Immature natural killer cell (primary cell): ENCODE measurements at regions not wholly inside any gene's neighbourhood (a gene's known extent, or its start where the extent isn't known, plus 50 kb on each side); places are given as distances from the start of the nearest gene placed in this dataset.

Source experiments
- DNase-seq, 3 donors: peaks; one replicate each; pipeline ENCODE4 v3.0.0; 2022; ENCODE audit warnings: mixed read lengths in 1 of 3
- H3K27ac Mint-ChIP-seq, 6 donors: one replicate each; pipeline ENCODE4 v1.8.0; 2020; ENCODE audit warnings: mixed read lengths in 6 of 6, mild to moderate bottlenecking in 5 of 6, inconsistent platforms in 4 of 6, moderate library complexity in 3 of 6
- H3K27me3 Mint-ChIP-seq, 3 donors: one replicate each; pipeline ENCODE4 v1.8.0; 2020 to 2021; ENCODE audit warnings: low read depth in 3 of 3, mild to moderate bottlenecking in 3 of 3, mixed read lengths in 3 of 3, moderate library complexity in 3 of 3, inconsistent platforms in 1 of 3
- H3K36me3 Mint-ChIP-seq, 3 donors: one replicate each; pipeline ENCODE4 v1.8.0; 2020; ENCODE audit warnings: mixed read lengths in 3 of 3, inconsistent platforms in 2 of 3, mild to moderate bottlenecking in 2 of 3
- H3K4me1 Mint-ChIP-seq, 2 donors: one replicate each; pipeline ENCODE4 v1.8.0; 2020; ENCODE audit warnings: inconsistent platforms in 2 of 2, mild to moderate bottlenecking in 2 of 2, mixed read lengths in 2 of 2, moderate library complexity in 1 of 2
- H3K4me3 Mint-ChIP-seq, 5 donors: one replicate each; pipeline ENCODE4 v1.8.0; 2020; ENCODE audit warnings: mild to moderate bottlenecking in 5 of 5, mixed read lengths in 5 of 5, inconsistent platforms in 3 of 5, moderate library complexity in 3 of 5
- H3K9me3 Mint-ChIP-seq, 6 donors: one replicate each; pipeline ENCODE4 v1.8.0; 2020; ENCODE audit warnings: mild to moderate bottlenecking in 6 of 6, mixed read lengths in 6 of 6, inconsistent platforms in 4 of 6, moderate library complexity in 3 of 6

DNA sequence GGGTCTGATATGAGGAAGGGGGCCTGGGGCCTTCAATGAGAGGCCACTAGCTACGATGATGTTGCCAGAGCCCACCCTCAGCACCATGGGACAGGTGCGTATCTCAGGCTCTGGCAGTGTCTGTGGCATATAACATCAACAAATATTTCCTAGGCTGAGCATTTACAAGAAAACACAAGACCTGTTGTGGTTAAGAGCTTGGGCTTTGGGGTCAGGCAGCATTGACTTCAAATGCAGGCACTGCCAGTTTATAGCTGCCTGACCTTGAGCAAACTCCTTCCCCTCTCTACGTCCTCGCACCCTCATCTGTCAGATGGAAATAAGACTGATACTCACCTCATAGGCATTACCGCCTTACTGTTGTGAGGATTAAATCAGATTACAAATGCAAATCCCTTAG is 156.0 kb downstream of the KATNAL1 start:
- H3K4me1 Mint-ChIP-seq, result peaks cover 99 to 100% of the 10 kb centered on the region in 2 donors
- H3K4me3 Mint-ChIP-seq, result peak overlapping the region; percentile 60 to 84 (median 73)
- no peaks in the 10 kb centered on the region for H3K9me3 Mint-ChIP-seq
- H3K27ac Mint-ChIP-seq, result peak overlapping the region; percentile 95 to 99 (median 98)
- H3K27me3 Mint-ChIP-seq, result peaks cover 2 to 14% (median 11%) of the 10 kb centered on the region in 3 donors
- peaks cover 0 to 3% (median 3%) of the 10 kb centered on the region in 3 donors for H3K36me3 Mint-ChIP-seq
- peak in 1 of 3 donors; percentile 41 for DNase-seq

- Mint-ChIP-seq H3K36me3 (peaks cover 3 to 4% (median 3%) of the 10 kb centered on the region in 3 donors), H3K9me3 (no peaks in the 10 kb centered on the region), H3K4me3 (peak overlapping the region; percentile 63 to 84 (median 67)), H3K4me1 (peaks cover 94 to 97% of the 10 kb centered on the region in 2 donors), H3K27me3 (peaks cover 0 to 12% (median 8%) of the 10 kb centered on the region in 3 donors), H3K27ac (peak overlapping the region; percentile 95 to 99 (median 98))
- no peak for DNase-seq
These were observed 158.1 kb downstream of the KATNAL1 start for GRCh38 chr13:30149248-30149647.

DNA sequence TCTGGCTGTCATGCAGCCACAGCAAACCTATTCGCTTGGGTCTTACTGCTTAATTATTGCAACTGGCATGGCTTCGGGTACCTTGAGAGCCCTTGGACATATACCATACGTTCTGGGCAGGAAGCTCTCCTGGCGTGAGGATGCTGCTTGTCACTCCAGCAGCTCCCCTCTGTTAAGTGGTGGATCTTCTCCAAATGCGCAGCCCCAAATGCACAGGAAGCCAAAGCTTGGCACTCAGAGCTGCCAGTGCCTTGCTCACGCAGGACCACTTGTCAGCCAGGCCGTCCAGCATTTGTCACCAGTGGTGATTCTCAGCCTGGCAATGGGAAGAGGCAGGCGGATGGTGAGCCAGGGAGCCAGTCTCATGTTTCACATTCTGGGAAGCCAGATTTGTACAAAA is 158.6 kb downstream of the KATNAL1 start:
- H3K4me1 Mint-ChIP-seq, result peaks cover 94 to 97% of the 10 kb centered on the region in 2 donors
- H3K27me3 Mint-ChIP-seq, result peaks cover 0 to 12% (median 8%) of the 10 kb centered on the region in 3 donors
- H3K27ac Mint-ChIP-seq, result peak overlapping the region; percentile 95 to 99 (median 98)
- H3K36me3 Mint-ChIP-seq, result peaks cover 3 to 4% (median 3%) of the 10 kb centered on the region in 3 donors
- H3K9me3 Mint-ChIP-seq, result no peaks in the 10 kb centered on the region
- DNase-seq, result no peak
- H3K4me3 Mint-ChIP-seq, result peak overlapping the region; percentile 63 to 81 (median 67)

GRCh38 chr13:30148171-30148754 is 159.1 kb downstream of the KATNAL1 start:
- peaks cover 3 to 4% (median 3%) of the 10 kb centered on the region in 3 donors for H3K36me3 Mint-ChIP-seq
- peak overlapping the region; percentile 95 to 99 (median 98) for H3K27ac Mint-ChIP-seq
- peaks cover 0 to 10% (median 8%) of the 10 kb centered on the region in 3 donors for H3K27me3 Mint-ChIP-seq
- peak overlapping the region; percentile 63 to 81 (median 67) for H3K4me3 Mint-ChIP-seq
- peak; percentile 74 to 88 (median 81) for DNase-seq
- H3K9me3 Mint-ChIP-seq, result no peaks in the 10 kb centered on the region
- peaks cover 94 to 97% of the 10 kb centered on the region in 2 donors for H3K4me1 Mint-ChIP-seq

- Mint-ChIP-seq H3K27ac (peak overlapping the region; percentile 95 to 99 (median 98)), H3K9me3 (no peaks in the 10 kb centered on the region), H3K4me1 (peaks cover 93 to 96% of the 10 kb centered on the region in 2 donors), H3K4me3 (peak overlapping the region; percentile 63 to 81 (median 67)), H3K36me3 (peaks cover 3 to 4% (median 3%) of the 10 kb centered on the region in 3 donors), H3K27me3 (peaks cover 0 to 10% (median 8%) of the 10 kb centered on the region in 3 donors)
- DNase-seq, result no peak
These were observed 159.9 kb downstream of the KATNAL1 start for GRCh38 chr13:30147421-30147820.

DNA sequence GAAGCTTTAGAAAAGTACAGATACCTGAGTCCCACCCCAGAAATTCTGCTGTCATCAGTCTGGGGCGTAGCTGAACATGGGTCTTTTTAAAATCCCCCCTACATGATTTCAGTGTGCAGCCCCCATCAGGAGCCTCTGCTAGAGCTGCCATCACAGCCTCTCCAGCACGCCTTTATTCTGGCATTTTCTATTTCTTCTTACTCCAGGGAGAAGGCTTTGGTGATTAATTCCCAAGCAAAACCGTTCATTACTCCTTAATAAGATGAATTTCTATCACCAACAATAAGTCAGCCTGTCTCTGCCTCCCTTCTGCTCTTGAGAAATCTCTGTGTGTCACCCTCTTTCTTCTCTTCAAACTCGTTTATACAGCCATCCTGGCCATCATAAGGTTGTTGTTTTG is 160.3 kb downstream of the KATNAL1 start:
- Mint-ChIP-seq H3K4me3 (peak overlapping the region; percentile 33 to 81 (median 67)), H3K4me1 (peaks cover 93 to 96% of the 10 kb centered on the region in 2 donors), H3K27ac (peak overlapping the region; percentile 95 to 99 (median 98)), H3K36me3 (peaks cover 3 to 4% (median 3%) of the 10 kb centered on the region in 3 donors), H3K9me3 (no peaks in the 10 kb centered on the region), H3K27me3 (peaks cover 0 to 10% (median 8%) of the 10 kb centered on the region in 3 donors)
- DNase-seq, result no peak

- H3K36me3 Mint-ChIP-seq, result peaks cover 0 to 4% (median 1%) of the 10 kb centered on the region in 3 donors
- H3K27ac Mint-ChIP-seq, result peak overlapping the region; percentile 80 to 99 (median 96)
- peaks cover 0 to 2% (median 0%) of the 10 kb centered on the region in 6 donors for H3K9me3 Mint-ChIP-seq
- H3K4me1 Mint-ChIP-seq, result peaks cover 93 to 96% of the 10 kb centered on the region in 2 donors
- H3K4me3 Mint-ChIP-seq, result peak overlapping the region; percentile 27 to 72 (median 50)
- no peak for DNase-seq
- peaks cover 3 to 10% (median 10%) of the 10 kb centered on the region in 3 donors for H3K27me3 Mint-ChIP-seq
These were observed 161.5 kb downstream of the KATNAL1 start for GRCh38 chr13:30145709-30146367.

GRCh38 chr13:30143666-30144400 is 163.5 kb downstream of the KATNAL1 start:
- peak overlapping the region in 4 of 5 donors; percentile 13 to 61 (median 34) for H3K4me3 Mint-ChIP-seq
- H3K27me3 Mint-ChIP-seq, result peaks cover 3 to 8% (median 8%) of the 10 kb centered on the region in 3 donors
- peaks cover 80 to 90% of the 10 kb centered on the region in 2 donors for H3K4me1 Mint-ChIP-seq
- peaks cover 0 to 4% (median 0%) of the 10 kb centered on the region in 6 donors for H3K9me3 Mint-ChIP-seq
- DNase-seq, result no peak
- peaks cover 0 to 4% (median 0%) of the 10 kb centered on the region in 3 donors for H3K36me3 Mint-ChIP-seq
- peak overlapping the region; percentile 15 to 95 (median 80) for H3K27ac Mint-ChIP-seq

GRCh38 chr13:30142486-30143211 is 164.7 kb downstream of the KATNAL1 start:
- Mint-ChIP-seq H3K27me3 (peaks cover 0 to 4% (median 3%) of the 10 kb centered on the region in 3 donors), H3K9me3 (peaks cover 0 to 4% (median 0%) of the 10 kb centered on the region in 6 donors), H3K4me3 (peak overlapping the region; percentile 22 to 74 (median 48)), H3K27ac (peak overlapping the region; percentile 64 to 91 (median 89)), H3K4me1 (peaks cover 75 to 87% of the 10 kb centered on the region in 2 donors), H3K36me3 (peaks cover 0 to 4% (median 0%) of the 10 kb centered on the region in 3 donors)
- DNase-seq, result no peak

DNA sequence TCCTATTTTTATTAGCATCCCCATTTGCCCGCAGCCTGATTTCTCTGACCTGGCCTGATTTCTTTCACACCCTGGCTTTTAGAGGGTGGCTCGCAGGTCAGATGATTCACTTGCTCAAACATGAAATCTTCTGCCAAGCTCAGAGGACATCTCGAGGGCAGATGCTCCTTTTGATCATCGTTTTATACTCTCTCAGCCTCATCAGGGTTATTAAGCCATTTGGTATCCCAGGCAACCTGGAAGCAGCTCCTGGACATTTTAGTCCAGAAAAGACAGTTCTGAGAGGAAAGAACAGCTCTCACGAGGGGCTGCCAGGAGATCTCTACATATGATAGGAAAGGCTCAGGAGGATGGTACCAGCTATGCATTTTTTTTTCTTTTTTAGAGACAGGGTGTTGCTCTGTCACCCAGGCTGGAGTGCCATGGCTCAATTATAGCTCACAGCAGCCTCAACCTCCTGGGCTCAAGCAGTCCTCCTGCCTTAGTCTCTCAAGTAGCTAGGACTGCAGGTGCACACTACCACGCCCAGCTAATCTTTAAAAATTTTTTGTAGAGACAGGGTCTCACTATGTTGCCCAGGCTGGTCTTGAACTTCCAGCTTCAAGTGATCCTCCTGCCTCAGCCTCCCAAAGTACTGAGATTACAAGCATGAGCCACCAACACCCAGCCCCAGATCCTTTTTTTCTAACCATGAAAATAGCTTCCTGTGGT is 165.4 kb downstream of the KATNAL1 start:
- H3K36me3 Mint-ChIP-seq, result peaks cover 0 to 4% (median 0%) of the 10 kb centered on the region in 3 donors
- H3K9me3 Mint-ChIP-seq, result peaks cover 0 to 4% (median 0%) of the 10 kb centered on the region in 6 donors
- peaks cover 2 to 3% (median 2%) of the 10 kb centered on the region in 3 donors for H3K27me3 Mint-ChIP-seq
- peak overlapping the region; percentile 22 to 74 (median 48) for H3K4me3 Mint-ChIP-seq
- peak overlapping the region; percentile 64 to 91 (median 89) for H3K27ac Mint-ChIP-seq
- DNase-seq, result no peak
- peaks cover 68 to 80% of the 10 kb centered on the region in 2 donors for H3K4me1 Mint-ChIP-seq

GRCh38 chr13:30140973-30141372 is 166.4 kb downstream of the KATNAL1 start:
- Mint-ChIP-seq H3K4me3 (peak overlapping the region in 1 of 5 donors; percentile 21), H3K9me3 (peaks cover 0 to 4% (median 0%) of the 10 kb centered on the region in 6 donors), H3K27me3 (peaks cover 2 to 3% (median 2%) of the 10 kb centered on the region in 3 donors), H3K4me1 (peaks cover 58 to 70% of the 10 kb centered on the region in 2 donors), H3K36me3 (peaks cover 0 to 4% (median 0%) of the 10 kb centered on the region in 3 donors), H3K27ac (peak overlapping the region in 3 of 6 donors; percentile 35 to 91 (median 88))
- DNase-seq, result no peak

GRCh38 chr13:30138511-30138910 is 168.8 kb downstream of the KATNAL1 start:
- Mint-ChIP-seq H3K4me1 (peaks cover 49 to 68% of the 10 kb centered on the region in 2 donors), H3K27ac (peak overlapping the region in 1 of 6 donors; percentile 16), H3K27me3 (peaks cover 2 to 5% (median 3%) of the 10 kb centered on the region in 3 donors), H3K36me3 (peaks cover 0 to 4% (median 0%) of the 10 kb centered on the region in 3 donors), H3K4me3 (no peak overlapping the region), H3K9me3 (peaks cover 0 to 4% (median 0%) of the 10 kb centered on the region in 6 donors)
- DNase-seq, result no peak
